ENCODE measurements at regions not wholly inside any gene's neighbourhood (a gene's known extent, or its start where the extent isn't known, plus 50 kb on each side); places are given as distances from the start of the nearest gene placed in this dataset.
A peak's percentile ranks its signal among the peaks of the same experiment; 100 is the strongest.

- no peak for DNase-seq
Measured at GRCh38 chr14:101498526-101498860, 62.8 kb upstream of the DIO3 start.

GRCh38 chr14:101499080-101499479, 62.2 kb upstream of the DIO3 start:
- DNase-seq, result peak; percentile 17

- peak; percentile 35 for DNase-seq
Measured at GRCh38 chr14:101499513-101499912, 61.8 kb upstream of the DIO3 start.

GRCh38 chr14:101500061-101500460, 61.2 kb upstream of the DIO3 start:
- peak; percentile 22 for DNase-seq

GRCh38 chr14:101500681-101501080, 60.6 kb upstream of the DIO3 start:
- DNase-seq, result peak; percentile 24

GRCh38 chr14:101501341-101501740, 60.0 kb upstream of the DIO3 start:
- DNase-seq, result peak; percentile 37

GRCh38 chr14:101501858-101502615, 59.3 kb upstream of the DIO3 start:
- DNase-seq, result peak; percentile 35

- DNase-seq, result peak; percentile 30
Measured at GRCh38 chr14:101502761-101503392, 58.4 kb upstream of the DIO3 start.

GRCh38 chr14:101503431-101504095, 57.7 kb upstream of the DIO3 start:
- peak; percentile 31 for DNase-seq

- peak; percentile 33 for DNase-seq
Measured at GRCh38 chr14:101504096-101504948, 57.0 kb upstream of the DIO3 start.

GRCh38 chr14:101505236-101505970, 55.9 kb upstream of the DIO3 start:
- DNase-seq, result no peak

GRCh38 chr14:101506211-101506925, 54.9 kb upstream of the DIO3 start:
- no peak for DNase-seq

- DNase-seq, result no peak
Measured at GRCh38 chr14:101506926-101507835, 54.1 kb upstream of the DIO3 start.

GRCh38 chr14:101507836-101508150, 53.5 kb upstream of the DIO3 start:
- DNase-seq, result no peak

GRCh38 chr14:101508196-101508947, 52.9 kb upstream of the DIO3 start:
- no peak for DNase-seq

GRCh38 chr14:101508948-101509729, 52.2 kb upstream of the DIO3 start:
- no peak for DNase-seq

GRCh38 chr14:101509730-101510371, 51.4 kb upstream of the DIO3 start:
- no peak for DNase-seq

GRCh38 chr14:101511199-101511598, 50.1 kb upstream of the DIO3 start:
- no peak for DNase-seq
